ENCODE measurements at regions not wholly inside any gene's neighbourhood (a gene's known extent, or its start where the extent isn't known, plus 50 kb on each side); places are given as distances from the start of the nearest gene placed in this dataset.

DNA sequence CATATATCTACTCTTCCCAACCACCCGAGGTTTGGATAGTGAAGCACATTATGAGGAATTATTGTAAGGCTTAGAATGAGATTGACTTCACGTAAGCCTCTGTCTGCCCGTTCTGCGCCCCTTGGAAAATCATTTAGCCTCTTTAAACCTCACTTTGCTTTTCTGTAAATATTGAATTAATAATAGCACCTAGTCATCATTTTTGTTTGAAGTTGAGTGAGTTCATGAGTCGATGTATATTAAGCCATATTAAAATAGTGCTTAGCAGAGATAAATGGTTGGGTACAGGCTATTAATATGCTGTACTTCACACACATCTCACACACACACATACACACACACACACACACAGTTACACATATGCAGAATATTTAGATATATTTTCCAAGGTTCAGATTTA lies 344.8 kb upstream of the EYS start:
- TF ChIP-seq CTCF (IDR thresholded peaks at IDR 0.05; ENCODE audit: control insufficient read depth, insufficient read depth, low read depth, low read length, missing control alignments), result no peak
- DNase-seq (ENCODE audit: low read depth), result no peak
- no peak overlapping the region for H3K4me3 ChIP-seq (ENCODE audit: control insufficient read depth, low read depth, low read length)

GRCh38 chr6:66048684-66049474 lies 341.9 kb upstream of the EYS start:
- DNase-seq (ENCODE audit: low read depth), result no peak
- no peak overlapping the region for H3K4me3 ChIP-seq (ENCODE audit: control insufficient read depth, low read depth, low read length)
- TF ChIP-seq CTCF (IDR thresholded peaks at IDR 0.05; ENCODE audit: control insufficient read depth, insufficient read depth, low read depth, low read length, missing control alignments), result no peak

DNA sequence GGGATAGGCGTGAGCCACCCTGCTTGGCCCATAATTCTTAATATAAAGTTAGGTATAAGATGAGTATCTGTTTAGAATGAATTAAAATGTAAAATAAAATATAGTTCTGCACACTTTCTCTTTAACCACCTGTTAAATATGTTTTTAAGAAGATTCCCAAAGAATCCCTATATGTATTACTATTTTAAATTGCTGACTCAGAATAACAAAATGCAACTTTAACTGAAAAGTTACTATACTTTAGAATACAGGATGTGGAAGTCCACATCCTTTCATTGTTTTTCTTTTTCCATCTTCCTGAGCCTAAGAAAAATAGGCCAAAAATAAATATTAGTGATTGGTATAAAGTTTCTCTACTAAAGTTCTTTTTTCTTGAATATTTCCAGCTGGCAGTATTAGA lies 325.6 kb upstream of the EYS start:
- no peak overlapping the region for H3K4me3 ChIP-seq (ENCODE audit: control insufficient read depth, low read depth, low read length)
- DNase-seq (ENCODE audit: low read depth), result no peak
- no peak for TF ChIP-seq CTCF (IDR thresholded peaks at IDR 0.05; ENCODE audit: control insufficient read depth, insufficient read depth, low read depth, low read length, missing control alignments)

DNA sequence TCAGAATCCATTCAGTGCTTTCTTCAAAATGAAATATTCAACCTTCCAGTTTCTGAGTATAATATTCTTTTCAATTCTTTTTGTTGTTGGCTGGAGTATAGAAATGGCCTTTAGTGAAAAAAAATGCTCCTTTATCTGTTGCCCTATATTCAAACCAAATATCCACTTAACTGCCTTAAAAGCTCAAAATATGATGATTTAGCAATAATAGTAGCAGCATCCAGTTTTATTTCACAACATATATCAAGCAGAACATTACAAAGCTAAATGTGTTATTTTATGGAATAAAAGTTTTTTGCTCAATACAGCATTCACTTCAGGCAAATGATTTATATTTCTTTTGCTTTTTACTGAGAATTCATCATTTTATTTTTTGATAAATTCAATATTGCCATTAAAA lies 322.4 kb upstream of the EYS start:
- no peak for DNase-seq (ENCODE audit: low read depth)
- H3K4me3 ChIP-seq (ENCODE audit: control insufficient read depth, low read depth, low read length), result no peak overlapping the region
- no peak for TF ChIP-seq CTCF (IDR thresholded peaks at IDR 0.05; ENCODE audit: control insufficient read depth, insufficient read depth, low read depth, low read length, missing control alignments)

GRCh38 chr6:65999288-65999791 lies 292.3 kb upstream of the EYS start:
- H3K4me3 ChIP-seq (ENCODE audit: control insufficient read depth, low read depth, low read length), result no peak overlapping the region
- TF ChIP-seq CTCF (IDR thresholded peaks at IDR 0.05; ENCODE audit: control insufficient read depth, insufficient read depth, low read depth, low read length, missing control alignments), result no peak
- DNase-seq (ENCODE audit: low read depth), result no peak

- no peak for TF ChIP-seq CTCF (IDR thresholded peaks at IDR 0.05; ENCODE audit: control insufficient read depth, insufficient read depth, low read depth, low read length, missing control alignments)
- no peak overlapping the region for H3K4me3 ChIP-seq (ENCODE audit: control insufficient read depth, low read depth, low read length)
- no peak for DNase-seq (ENCODE audit: low read depth)
These were observed 291.5 kb upstream of the EYS start for GRCh38 chr6:65998544-65998943.

Data from AG09309 (cell line).